ENCODE measurements at regions not wholly inside any gene's neighbourhood (a gene's known extent, or its start where the extent isn't known, plus 50 kb on each side); places are given as distances from the start of the nearest gene placed in this dataset.

DNA sequence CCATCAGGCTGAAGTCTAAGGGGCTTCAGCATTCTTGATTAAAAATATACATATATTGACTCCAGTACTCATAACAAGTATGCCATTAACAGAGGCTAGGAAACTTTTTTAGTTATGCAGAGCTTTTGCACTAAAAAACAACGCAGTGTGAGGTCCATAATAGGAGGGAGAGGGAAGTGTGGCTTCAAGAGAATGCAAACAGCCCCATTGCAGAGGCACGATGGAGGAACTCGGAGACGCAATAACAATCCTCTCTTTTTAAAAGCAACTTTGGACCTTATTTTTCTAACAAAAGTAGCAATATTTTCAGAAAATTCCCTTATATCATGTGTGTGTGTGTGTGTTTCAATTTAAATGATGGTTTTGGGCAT, 150.0 kb upstream of the PTCH1 start:
- no peaks in the 10 kb centered on the region for H3K27me3 Mint-ChIP-seq (ENCODE audit: insufficient read depth, low read depth, poor library complexity)
- Histone ChIP-seq H4K20me1 (replicated peaks; ENCODE audit: insufficient read depth) (no peaks in the 10 kb centered on the region), H3K79me2 (replicated peaks; ENCODE audit: insufficient read depth) (no peaks in the 10 kb centered on the region), H3F3A (replicated peaks; ENCODE audit: low read depth) (no peaks in the 10 kb centered on the region), H2AFZ (peak overlapping the region; percentile 64), H3K36me3 (ENCODE audit: insufficient read depth) (no peaks in the 10 kb centered on the region), H3K27me3 (ENCODE audit: insufficient read depth) (no peaks in the 10 kb centered on the region), H3K9me2 (ENCODE audit: insufficient read depth) (0 out of 2 replicates have a peak, but pooled peaks cover 5% of the 10 kb centered on the region), H3K4me1 (ENCODE audit: insufficient read depth) (peaks cover 37% of the 10 kb centered on the region), H3K4me2 (peak overlapping the region; percentile 74), H3K4me3 (peak overlapping the region; percentile 27; the same call in 1 of the 2 replicates), H3K27ac (ENCODE audit: low read depth) (peak overlapping the region; percentile 47; the same call in 1 of the 2 replicates)
- H3K4me1 Mint-ChIP-seq, result peaks cover 32% of the 10 kb centered on the region
- peak; percentile 58 for ATAC-seq
- peak; percentile 25 for DNase-seq (ENCODE audit: low spot score)
- no peak overlapping the region for H3K27ac Mint-ChIP-seq
- TF ChIP-seq, protein P1, sequence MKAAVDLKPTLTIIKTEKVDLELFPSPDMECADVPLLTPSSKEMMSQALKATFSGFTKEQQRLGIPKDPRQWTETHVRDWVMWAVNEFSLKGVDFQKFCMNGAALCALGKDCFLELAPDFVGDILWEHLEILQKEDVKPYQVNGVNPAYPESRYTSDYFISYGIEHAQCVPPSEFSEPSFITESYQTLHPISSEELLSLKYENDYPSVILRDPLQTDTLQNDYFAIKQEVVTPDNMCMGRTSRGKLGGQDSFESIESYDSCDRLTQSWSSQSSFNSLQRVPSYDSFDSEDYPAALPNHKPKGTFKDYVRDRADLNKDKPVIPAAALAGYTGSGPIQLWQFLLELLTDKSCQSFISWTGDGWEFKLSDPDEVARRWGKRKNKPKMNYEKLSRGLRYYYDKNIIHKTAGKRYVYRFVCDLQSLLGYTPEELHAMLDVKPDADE (IDR thresholded peaks at IDR 0.05), result no peak
- TF ChIP-seq NANOG (IDR thresholded peaks at IDR 0.05; ENCODE audit: borderline replicate concordance) (no peak), CREB1 (CRISPR knock-in tag; IDR thresholded peaks at IDR 0.05; ENCODE audit: low read depth) (no peak), JUNB (IDR thresholded peaks at IDR 0.05; ENCODE audit: unreplicated experiment) (no peak), EZH2 (IDR thresholded peaks at IDR 0.05; ENCODE audit: low read depth, unreplicated experiment) (no peak)
- H3K9me3 Mint-ChIP-seq, result no peaks in the 10 kb centered on the region; the same call in none of the 3 replicates
- H3K4me3 Mint-ChIP-seq, result no peak overlapping the region; the same call in 2 of the 3 replicates
- H3K36me3 Mint-ChIP-seq (ENCODE audit: low read depth), result no peaks in the 10 kb centered on the region

DNA sequence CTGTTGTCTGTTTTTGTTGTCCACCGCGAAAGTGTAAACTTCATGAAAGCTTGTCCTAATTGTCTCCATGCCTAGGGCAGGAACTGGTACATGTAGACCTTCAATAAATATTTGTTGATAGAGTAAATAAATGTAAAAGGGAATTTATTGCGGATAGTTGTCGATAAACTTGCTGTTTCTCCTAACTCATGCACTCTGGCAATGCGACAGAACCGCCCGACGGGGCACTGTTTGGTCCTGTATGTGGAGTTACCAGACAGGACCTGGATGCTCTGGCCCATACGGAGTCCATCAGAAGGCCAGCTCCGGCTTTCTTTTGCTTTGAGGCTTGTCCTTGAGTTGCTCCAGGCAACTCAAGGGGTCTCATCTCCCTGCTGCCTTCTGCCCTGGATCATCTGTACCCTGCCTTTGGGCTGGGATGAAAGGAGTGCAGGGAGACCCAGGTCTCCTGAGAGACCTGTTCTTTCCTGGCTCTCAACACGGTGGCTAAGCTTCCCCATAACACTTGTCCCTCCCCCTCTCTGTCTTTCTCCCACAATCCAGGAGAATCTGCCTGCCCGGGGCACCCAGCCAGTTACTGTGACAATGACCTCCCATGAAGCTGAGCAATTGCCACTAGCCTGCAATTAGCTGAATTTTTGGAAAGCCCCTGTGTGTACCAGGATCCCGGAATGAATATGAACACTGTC, 149.5 kb upstream of the PTCH1 start:
- Mint-ChIP-seq H3K4me1 (peaks cover 32% of the 10 kb centered on the region), H3K27ac (no peak overlapping the region; the same call in 1 of the 2 replicates), H3K36me3 (ENCODE audit: low read depth) (no peaks in the 10 kb centered on the region), H3K9me3 (no peaks in the 10 kb centered on the region; the same call in none of the 3 replicates), H3K27me3 (ENCODE audit: insufficient read depth, low read depth, poor library complexity) (no peaks in the 10 kb centered on the region), H3K4me3 (peak overlapping the region; percentile 28; the same call in 1 of the 3 replicates)
- Histone ChIP-seq H3K36me3 (ENCODE audit: insufficient read depth) (no peaks in the 10 kb centered on the region), H3K9me2 (ENCODE audit: insufficient read depth) (0 out of 2 replicates have a peak, but pooled peaks cover 5% of the 10 kb centered on the region), H3K27me3 (ENCODE audit: insufficient read depth) (no peaks in the 10 kb centered on the region), H3K4me3 (peak overlapping the region; percentile 27; the same call in 1 of the 2 replicates), H3K27ac (ENCODE audit: low read depth) (peak overlapping the region; percentile 47; the same call in 1 of the 2 replicates), H3K4me2 (peak overlapping the region; percentile 74), H3F3A (replicated peaks; ENCODE audit: low read depth) (no peaks in the 10 kb centered on the region), H4K20me1 (replicated peaks; ENCODE audit: insufficient read depth) (no peaks in the 10 kb centered on the region), H3K79me2 (replicated peaks; ENCODE audit: insufficient read depth) (no peaks in the 10 kb centered on the region), H2AFZ (peak overlapping the region; percentile 64), H3K4me1 (ENCODE audit: insufficient read depth) (peaks cover 37% of the 10 kb centered on the region)
- ATAC-seq (peak; percentile 70), DNase-seq (ENCODE audit: low spot score) (peak; percentile 17)
- TF ChIP-seq EZH2phosphoT487 (IDR thresholded peaks at IDR 0.05; ENCODE audit: unreplicated experiment), result no peak
- TF ChIP-seq, protein P2, sequence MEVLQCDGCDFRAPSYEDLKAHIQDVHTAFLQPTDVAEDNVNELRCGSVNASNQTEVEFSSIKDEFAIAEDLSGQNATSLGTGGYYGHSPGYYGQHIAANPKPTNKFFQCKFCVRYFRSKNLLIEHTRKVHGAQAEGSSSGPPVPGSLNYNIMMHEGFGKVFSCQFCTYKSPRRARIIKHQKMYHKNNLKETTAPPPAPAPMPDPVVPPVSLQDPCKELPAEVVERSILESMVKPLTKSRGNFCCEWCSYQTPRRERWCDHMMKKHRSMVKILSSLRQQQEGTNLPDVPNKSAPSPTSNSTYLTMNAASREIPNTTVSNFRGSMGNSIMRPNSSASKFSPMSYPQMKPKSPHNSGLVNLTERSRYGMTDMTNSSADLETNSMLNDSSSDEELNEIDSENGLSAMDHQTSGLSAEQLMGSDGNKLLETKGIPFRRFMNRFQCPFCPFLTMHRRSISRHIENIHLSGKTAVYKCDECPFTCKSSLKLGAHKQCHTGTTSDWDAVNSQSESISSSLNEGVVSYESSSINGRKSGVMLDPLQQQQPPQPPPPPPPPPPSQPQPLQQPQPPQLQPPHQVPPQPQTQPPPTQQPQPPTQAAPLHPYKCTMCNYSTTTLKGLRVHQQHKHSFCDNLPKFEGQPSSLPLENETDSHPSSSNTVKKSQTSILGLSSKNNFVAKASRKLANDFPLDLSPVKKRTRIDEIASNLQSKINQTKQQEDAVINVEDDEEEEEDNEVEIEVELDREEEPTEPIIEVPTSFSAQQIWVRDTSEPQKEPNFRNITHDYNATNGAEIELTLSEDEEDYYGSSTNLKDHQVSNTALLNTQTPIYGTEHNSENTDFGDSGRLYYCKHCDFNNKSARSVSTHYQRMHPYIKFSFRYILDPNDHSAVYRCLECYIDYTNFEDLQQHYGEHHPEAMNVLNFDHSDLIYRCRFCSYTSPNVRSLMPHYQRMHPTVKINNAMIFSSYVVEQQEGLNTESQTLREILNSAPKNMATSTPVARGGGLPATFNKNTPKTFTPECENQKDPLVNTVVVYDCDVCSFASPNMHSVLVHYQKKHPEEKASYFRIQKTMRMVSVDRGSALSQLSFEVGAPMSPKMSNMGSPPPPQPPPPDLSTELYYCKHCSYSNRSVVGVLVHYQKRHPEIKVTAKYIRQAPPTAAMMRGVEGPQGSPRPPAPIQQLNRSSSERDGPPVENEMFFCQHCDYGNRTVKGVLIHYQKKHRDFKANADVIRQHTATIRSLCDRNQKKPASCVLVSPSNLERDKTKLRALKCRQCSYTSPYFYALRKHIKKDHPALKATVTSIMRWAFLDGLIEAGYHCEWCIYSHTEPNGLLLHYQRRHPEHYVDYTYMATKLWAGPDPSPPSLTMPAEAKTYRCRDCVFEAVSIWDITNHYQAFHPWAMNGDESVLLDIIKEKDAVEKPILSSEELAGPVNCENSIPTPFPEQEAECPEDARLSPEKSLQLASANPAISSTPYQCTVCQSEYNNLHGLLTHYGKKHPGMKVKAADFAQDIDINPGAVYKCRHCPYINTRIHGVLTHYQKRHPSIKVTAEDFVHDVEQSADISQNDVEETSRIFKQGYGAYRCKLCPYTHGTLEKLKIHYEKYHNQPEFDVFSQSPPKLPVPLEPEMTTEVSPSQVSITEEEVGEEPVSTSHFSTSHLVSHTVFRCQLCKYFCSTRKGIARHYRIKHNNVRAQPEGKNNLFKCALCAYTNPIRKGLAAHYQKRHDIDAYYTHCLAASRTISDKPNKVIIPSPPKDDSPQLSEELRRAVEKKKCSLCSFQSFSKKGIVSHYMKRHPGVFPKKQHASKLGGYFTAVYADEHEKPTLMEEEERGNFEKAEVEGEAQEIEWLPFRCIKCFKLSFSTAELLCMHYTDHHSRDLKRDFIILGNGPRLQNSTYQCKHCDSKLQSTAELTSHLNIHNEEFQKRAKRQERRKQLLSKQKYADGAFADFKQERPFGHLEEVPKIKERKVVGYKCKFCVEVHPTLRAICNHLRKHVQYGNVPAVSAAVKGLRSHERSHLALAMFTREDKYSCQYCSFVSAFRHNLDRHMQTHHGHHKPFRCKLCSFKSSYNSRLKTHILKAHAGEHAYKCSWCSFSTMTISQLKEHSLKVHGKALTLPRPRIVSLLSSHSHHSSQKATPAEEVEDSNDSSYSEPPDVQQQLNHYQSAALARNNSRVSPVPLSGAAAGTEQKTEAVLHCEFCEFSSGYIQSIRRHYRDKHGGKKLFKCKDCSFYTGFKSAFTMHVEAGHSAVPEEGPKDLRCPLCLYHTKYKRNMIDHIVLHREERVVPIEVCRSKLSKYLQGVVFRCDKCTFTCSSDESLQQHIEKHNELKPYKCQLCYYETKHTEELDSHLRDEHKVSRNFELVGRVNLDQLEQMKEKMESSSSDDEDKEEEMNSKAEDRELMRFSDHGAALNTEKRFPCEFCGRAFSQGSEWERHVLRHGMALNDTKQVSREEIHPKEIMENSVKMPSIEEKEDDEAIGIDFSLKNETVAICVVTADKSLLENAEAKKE (CRISPR knock-in tag; IDR thresholded peaks at IDR 0.05), result no peak

Measured in GM23338 (cell line).